Fibroblast of the aortic adventitia (primary cell): ENCODE measurements at regions not wholly inside any gene's neighbourhood (a gene's known extent, or its start where the extent isn't known, plus 50 kb on each side); places are given as distances from the start of the nearest gene placed in this dataset.

ENCODE experiments used
- DNase-seq: peaks from one replicate; pipeline ENCODE4 v3.0.0-alpha.2; 2010; ENCODE audit warnings: low read depth
- H3K4me3 ChIP-seq: 2 replicates; pipeline ENCODE4 v1.5.1; 2011; ENCODE audit warnings: low read depth, mild to moderate bottlenecking, control low read depth, low read length, moderate library complexity
- TF ChIP-seq, protein P1 (sequence below): IDR thresholded peaks from 2 replicates; pipeline ENCODE4 v1.5.1; 2011; ENCODE audit warnings: mild to moderate bottlenecking, low read length, control low read depth, inconsistent platforms; ENCODE audit not compliant: insufficient read depth

DNA sequence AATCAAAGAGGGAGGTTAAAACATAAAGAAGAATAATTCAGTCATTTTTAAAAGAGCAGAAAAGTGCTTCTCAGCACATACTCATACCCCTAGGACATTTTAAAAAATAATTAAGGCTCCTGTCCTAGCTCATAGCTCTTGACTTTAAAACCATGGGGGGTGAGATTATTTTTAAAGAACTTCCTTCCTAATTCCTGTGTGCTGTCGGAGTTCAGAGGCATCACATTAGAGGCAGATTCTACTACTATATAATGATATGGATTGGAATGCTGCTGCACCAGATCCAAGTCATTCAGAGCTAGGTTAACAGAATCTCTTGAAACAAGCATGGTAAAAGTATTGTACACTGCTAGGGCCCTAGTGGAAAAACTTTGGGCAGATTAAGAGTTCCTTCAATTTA is 456.5 kb upstream of the ADGRL3 start:
- TF ChIP-seq, protein P1, sequence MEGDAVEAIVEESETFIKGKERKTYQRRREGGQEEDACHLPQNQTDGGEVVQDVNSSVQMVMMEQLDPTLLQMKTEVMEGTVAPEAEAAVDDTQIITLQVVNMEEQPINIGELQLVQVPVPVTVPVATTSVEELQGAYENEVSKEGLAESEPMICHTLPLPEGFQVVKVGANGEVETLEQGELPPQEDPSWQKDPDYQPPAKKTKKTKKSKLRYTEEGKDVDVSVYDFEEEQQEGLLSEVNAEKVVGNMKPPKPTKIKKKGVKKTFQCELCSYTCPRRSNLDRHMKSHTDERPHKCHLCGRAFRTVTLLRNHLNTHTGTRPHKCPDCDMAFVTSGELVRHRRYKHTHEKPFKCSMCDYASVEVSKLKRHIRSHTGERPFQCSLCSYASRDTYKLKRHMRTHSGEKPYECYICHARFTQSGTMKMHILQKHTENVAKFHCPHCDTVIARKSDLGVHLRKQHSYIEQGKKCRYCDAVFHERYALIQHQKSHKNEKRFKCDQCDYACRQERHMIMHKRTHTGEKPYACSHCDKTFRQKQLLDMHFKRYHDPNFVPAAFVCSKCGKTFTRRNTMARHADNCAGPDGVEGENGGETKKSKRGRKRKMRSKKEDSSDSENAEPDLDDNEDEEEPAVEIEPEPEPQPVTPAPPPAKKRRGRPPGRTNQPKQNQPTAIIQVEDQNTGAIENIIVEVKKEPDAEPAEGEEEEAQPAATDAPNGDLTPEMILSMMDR = no peak
- DNase-seq = no peak
- H3K4me3 ChIP-seq = no peak overlapping the region

DNA sequence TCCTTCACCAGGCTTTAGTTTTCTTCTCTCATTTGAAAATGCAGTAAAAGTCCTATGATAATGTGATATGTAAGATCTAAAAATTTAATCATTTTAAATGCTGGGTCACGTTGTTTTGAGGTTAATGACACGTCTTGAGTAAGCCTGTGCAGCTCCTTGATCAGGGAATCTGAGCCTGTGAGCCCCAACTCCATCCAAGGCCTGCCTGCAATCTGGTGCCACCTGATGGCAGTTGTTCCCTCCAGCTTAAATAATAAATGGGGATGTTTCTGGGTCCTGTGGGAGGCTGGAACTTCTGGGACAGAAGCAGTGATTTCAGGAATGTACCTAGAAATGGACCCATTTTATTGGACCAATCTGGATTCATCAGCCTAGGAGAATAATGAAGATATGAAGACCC is 455.4 kb upstream of the ADGRL3 start:
- DNase-seq = peak; percentile 45
- H3K4me3 ChIP-seq = no peak overlapping the region
- TF ChIP-seq, protein P1 = peak; percentile 44

DNA sequence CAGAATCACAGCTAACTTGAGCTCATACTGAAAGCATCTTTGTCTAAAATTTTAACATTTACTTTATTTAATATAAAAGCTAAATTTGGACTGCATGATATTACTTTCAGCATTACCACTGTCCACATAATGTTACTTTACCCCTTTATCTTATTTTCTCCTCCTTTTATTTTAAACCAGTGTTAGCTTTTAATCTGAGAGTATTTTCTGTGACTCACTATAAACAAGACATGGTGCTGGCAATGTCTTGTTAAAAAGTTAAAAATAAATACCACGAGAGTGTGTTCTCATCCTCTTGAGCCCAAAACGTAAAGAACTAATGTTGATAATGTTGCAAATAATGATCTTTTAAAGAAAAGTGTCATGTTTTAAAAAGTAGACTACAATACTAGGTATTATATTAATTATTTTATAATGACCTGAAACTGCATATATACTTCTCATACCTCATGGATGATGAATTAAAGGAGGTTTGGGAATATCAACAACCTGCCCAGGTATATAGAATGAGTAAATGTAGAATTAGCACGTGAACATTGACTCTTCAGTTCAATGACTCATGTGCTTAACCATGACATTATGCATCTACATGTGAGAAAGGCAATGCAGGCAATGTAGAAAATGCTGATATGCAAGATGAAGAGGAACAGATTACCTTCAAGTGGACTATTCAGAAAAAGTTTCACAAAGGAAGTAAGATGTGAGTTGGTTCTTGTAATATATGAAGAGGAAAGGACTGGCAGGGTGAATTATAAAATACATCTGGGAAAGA is 454.1 kb upstream of the ADGRL3 start:
- no peak overlapping the region for H3K4me3 ChIP-seq
- TF ChIP-seq, protein P1 = no peak
- no peak for DNase-seq

DNA sequence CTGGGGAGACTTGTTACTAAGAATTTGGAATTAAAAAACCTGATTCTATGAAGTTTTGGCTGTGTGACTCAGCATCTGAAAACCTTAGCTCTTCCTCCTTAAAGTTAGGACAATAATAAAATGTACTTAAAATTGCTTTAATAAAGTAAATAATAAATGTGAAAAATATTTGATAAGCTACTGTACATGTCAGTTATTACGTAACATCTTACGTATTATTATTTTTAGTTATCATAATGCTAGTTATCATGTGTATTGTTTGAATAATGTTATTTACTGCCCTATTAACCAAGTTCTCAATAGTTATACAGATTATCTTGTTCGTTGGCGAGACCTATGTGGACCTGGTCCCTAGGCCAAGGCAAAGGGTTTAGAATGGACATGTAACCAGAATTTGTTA is 449.2 kb upstream of the ADGRL3 start:
- TF ChIP-seq, protein P1 = no peak
- DNase-seq = no peak
- H3K4me3 ChIP-seq = no peak overlapping the region

DNA sequence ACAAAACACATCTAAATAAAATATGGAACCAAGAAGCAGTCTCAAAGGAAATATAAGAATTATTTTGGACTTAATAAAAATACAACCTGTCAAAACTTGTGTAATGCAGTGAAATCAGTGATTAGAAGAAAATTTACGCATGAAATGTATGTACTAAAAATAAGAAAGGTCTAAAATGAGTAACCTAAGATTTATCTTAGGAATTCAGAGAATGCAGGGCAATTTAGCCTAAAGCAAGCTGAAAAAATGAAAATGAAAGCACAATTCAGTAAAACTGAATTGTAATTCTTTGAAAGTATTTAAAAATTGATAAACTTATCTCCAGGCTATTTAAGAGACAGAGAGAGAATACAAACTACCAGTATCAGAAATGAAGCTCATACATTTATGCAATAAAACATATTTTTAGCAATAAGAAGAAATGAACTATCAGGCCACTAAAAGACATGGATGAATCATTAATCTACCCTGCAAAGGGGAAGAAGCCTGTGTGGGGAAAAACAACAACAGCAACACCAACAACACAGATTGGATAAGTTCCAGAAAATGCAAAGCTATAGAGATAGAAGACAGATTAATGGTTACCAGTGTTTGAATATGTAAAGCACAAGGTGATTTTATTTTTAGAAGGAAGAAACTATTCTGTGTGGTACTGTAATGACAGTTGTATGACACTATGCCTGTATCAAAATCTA is 442.0 kb upstream of the ADGRL3 start:
- peak; percentile 60 for DNase-seq
- H3K4me3 ChIP-seq = no peak overlapping the region

DNA sequence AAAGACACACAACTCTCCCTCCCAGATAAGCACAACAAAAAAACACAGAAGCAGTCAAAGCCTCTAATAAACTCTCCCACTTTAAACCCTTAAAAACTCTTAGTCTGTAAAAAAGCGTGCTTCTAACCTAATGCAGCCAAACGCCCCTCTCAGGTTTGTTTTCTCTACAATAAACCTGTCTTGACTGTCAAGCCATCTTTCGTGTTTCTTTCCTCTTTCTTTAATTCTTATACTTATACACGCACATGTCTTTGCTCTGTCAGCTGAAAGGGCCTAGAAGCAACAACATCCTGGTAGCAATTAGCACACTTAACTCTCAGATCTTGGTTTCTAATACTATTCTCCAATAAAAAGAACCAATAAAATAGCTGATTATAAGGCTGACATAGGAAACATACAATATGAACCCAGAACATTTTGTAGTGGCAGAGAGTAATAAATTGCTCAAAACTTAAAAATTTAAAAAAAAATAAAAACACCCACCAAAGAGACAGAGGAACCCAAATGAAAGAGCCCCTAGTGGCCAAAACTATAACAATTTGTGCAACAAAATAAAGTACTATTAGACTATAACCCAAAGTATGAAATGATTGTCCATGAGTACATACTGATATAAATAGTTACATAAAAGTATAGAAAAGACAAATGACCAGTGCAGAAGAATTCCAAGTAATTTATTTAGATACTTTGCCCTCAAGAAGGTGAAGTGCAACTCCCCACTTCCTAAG is 440.4 kb upstream of the ADGRL3 start:
- no peak overlapping the region for H3K4me3 ChIP-seq
- TF ChIP-seq, protein P1 = peak; percentile 47
- no peak for DNase-seq

More for the DNA sequence above, 442.0 kb upstream of the ADGRL3 start:
- TF ChIP-seq, protein P1 = no peak
